T-cell (primary cell): ENCODE measurements at regions not wholly inside any gene's neighbourhood (a gene's known extent, or its start where the extent isn't known, plus 50 kb on each side); places are given as distances from the start of the nearest gene placed in this dataset.

Experiments
- ATAC-seq, 4 experiments: fragments of 200-7000 bp in 3 of 4; fragments of 150-1000 bp in 1 of 4; cut with Tn5 transposase; replicated peaks in 1 of 4; 1 replicate in 3 of 4; 2 replicates in 1 of 4; pipeline ENCODE4 v1.10.0; 2021; ENCODE audit warnings: moderate library complexity in 3 of 4, mild to moderate bottlenecking in 2 of 4, moderate number of reproducible peaks in 1 of 4
- CTCF ChIA-PET, 2 donors: fragments of 300-600 bp; sonication (Branson Sonifier 250); formaldehyde crosslinking; loops; one replicate each; lab custom pipeline; 2022; ENCODE audit warnings: antibody characterized with exemption in 2 of 2; lab: Charles Lee
- POLR2A ChIA-PET, 2 donors: fragments of 300-600 bp; sonication (Branson Sonifier 250); formaldehyde crosslinking; loops; one replicate each; lab custom pipeline; 2022; ENCODE audit warnings: antibody characterized with exemption in 2 of 2; lab: Charles Lee
- DNase-seq, 35 experiments: peaks; one replicate each; pipeline versions ENCODE4 v3.0.0 to v3.0.0-alpha.2; 2013 to 2023
- H3K27ac ChIP-seq: one replicate; pipeline ENCODE4 v1.5.1; 2013; ENCODE audit warnings: low read length
- H3K27me3 ChIP-seq, 2 experiments: replicated peaks in 1 of 2; 1 replicate in 1 of 2; 2 replicates in 1 of 2; pipeline versions ENCODE4 v1.6.1 to v1.7.0; 2013; ENCODE audit warnings: low read length in 1 of 2, mixed read lengths in 1 of 2; ENCODE audit not compliant: control insufficient read depth in 2 of 2, insufficient read depth in 2 of 2; ENCODE audit errors: extremely low read depth in 1 of 2
- H3K36me3 ChIP-seq, 2 donors: 1 replicate in 1 of 2; 2 replicates in 1 of 2; pipeline versions ENCODE4 v1.6.1 to v1.7.0; 2013; ENCODE audit warnings: low read length in 1 of 2; ENCODE audit not compliant: control insufficient read depth in 2 of 2, insufficient read depth in 1 of 2; ENCODE audit errors: extremely low read depth in 1 of 2
- H3K4me1 ChIP-seq, 2 experiments: 1 replicate in 1 of 2; 2 replicates in 1 of 2; pipeline versions ENCODE4 v1.6.1 to v1.7.0; 2013; ENCODE audit warnings: low read length in 2 of 2, mixed read lengths in 1 of 2; ENCODE audit not compliant: insufficient read depth in 2 of 2, control insufficient read depth in 1 of 2; ENCODE audit errors: extremely low read depth in 1 of 2
- H3K4me3 ChIP-seq, 2 donors: 1 replicate in 1 of 2; 2 replicates in 1 of 2; pipeline versions ENCODE4 v1.5.1 to v1.7.0; 2013; ENCODE audit warnings: mild to moderate bottlenecking in 2 of 2, low read length in 1 of 2, moderate library complexity in 1 of 2; ENCODE audit not compliant: control insufficient read depth in 1 of 2; ENCODE audit errors: extremely low read depth in 1 of 2
- H3K9me3 ChIP-seq: 2 replicates; pipeline ENCODE4 v1.7.0; 2013
- H3K27ac Mint-ChIP-seq, 2 donors: one replicate each; pipeline ENCODE4 v1.8.0; 2020 to 2021; ENCODE audit warnings: mild to moderate bottlenecking in 2 of 2, mixed read lengths in 2 of 2
- H3K27me3 Mint-ChIP-seq, 2 donors: one replicate each; pipeline ENCODE4 v1.8.0; 2021 to 2022; ENCODE audit warnings: mixed read lengths in 2 of 2
- H3K36me3 Mint-ChIP-seq: one replicate; pipeline ENCODE4 v1.8.0; 2021; ENCODE audit warnings: mixed read lengths
- H3K4me1 Mint-ChIP-seq, 3 donors: one replicate each; pipeline ENCODE4 v1.8.0; 2020 to 2022; ENCODE audit warnings: mixed read lengths in 3 of 3, mild to moderate bottlenecking in 1 of 3
- H3K4me3 Mint-ChIP-seq, 3 donors: one replicate each; pipeline ENCODE4 v1.8.0; 2020 to 2022; ENCODE audit warnings: mild to moderate bottlenecking in 3 of 3, mixed read lengths in 3 of 3, moderate library complexity in 3 of 3
- H3K9me3 Mint-ChIP-seq, 3 donors: one replicate each; pipeline ENCODE4 v1.8.0; 2020 to 2022; ENCODE audit warnings: mixed read lengths in 3 of 3
- WGBS: methylation state at CpG from one replicate; pipeline ENCODE4 v1.1.5; 2013; ENCODE audit warnings: missing lambda C conversion rate; ENCODE audit not compliant: insufficient coverage; 5-methylcytosine and 5-hydroxymethylcytosine counted together

DNA sequence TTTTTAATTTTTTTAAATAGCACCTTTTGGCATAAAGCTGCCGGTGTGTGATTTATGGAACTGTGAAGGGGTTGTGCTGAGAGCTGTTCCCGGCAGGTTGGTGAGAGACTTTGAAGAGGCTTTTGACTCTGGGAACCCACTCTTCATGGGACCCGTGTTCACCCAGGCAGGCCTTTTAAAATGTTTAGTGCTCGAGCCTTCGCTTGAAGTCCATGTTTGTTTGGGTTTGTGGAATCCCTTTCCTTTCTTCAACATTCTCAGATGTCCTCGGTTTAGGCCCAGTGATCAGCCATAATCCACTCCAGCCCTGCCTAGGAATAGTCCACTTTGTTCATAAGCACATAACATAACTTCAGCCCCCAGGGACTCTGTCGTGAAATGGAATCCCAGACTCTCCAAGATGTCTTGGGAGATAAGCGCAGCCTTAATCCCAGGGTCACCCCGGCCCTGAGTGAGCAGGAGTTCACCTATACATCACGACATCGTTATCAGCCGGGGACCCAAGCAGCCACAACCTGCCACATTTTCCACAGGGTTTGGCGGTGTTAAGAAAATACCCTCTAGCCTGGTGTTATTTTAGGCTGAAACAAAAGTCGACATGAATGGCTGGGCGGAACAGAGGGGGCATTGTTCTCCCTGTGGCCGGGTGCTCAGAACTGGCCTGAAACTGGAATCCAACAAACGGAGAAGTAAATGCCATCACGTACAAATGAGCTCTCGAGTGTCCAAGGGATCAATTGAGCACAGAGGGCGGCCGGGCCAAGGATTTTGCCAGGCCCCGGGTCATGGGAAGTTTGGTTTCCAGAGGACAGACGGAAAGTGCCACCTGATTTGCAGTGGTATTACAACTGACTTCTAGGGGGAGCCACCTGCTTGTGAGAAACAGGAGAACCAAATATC lies 145.7 kb upstream of the IRX3 start:
- Histone ChIP-seq H3K27ac (no peak overlapping the region), H3K4me3 (no peak overlapping the region), H3K9me3 (no peaks in the 10 kb centered on the region), H3K36me3 (no peaks in the 10 kb centered on the region), H3K27me3 (peaks cover 9 to 28% of the 10 kb centered on the region in 2 experiments), H3K4me1 (no peaks in the 10 kb centered on the region)
- Mint-ChIP-seq H3K4me3 (no peak overlapping the region), H3K36me3 (no peaks in the 10 kb centered on the region), H3K27ac (no peak overlapping the region), H3K27me3 (peaks cover 32 to 36% of the 10 kb centered on the region in 2 donors), H3K4me1 (peaks cover 0 to 4% (median 2%) of the 10 kb centered on the region in 3 donors), H3K9me3 (peaks cover 0 to 4% (median 3%) of the 10 kb centered on the region in 3 donors)
- 60% methylated on average over 17 of the region's 23 CpGs for WGBS
- CTCF ChIA-PET: no interaction called here
- DNase-seq (no peak), ATAC-seq (no peak)
- POLR2A ChIA-PET: interaction anchor here in 1 of 2 donors (0.7 kb wide), 1 partner anchor 24 kb away, joined by 3 read pairs; no protein-coding TSS in a partner anchor

DNA sequence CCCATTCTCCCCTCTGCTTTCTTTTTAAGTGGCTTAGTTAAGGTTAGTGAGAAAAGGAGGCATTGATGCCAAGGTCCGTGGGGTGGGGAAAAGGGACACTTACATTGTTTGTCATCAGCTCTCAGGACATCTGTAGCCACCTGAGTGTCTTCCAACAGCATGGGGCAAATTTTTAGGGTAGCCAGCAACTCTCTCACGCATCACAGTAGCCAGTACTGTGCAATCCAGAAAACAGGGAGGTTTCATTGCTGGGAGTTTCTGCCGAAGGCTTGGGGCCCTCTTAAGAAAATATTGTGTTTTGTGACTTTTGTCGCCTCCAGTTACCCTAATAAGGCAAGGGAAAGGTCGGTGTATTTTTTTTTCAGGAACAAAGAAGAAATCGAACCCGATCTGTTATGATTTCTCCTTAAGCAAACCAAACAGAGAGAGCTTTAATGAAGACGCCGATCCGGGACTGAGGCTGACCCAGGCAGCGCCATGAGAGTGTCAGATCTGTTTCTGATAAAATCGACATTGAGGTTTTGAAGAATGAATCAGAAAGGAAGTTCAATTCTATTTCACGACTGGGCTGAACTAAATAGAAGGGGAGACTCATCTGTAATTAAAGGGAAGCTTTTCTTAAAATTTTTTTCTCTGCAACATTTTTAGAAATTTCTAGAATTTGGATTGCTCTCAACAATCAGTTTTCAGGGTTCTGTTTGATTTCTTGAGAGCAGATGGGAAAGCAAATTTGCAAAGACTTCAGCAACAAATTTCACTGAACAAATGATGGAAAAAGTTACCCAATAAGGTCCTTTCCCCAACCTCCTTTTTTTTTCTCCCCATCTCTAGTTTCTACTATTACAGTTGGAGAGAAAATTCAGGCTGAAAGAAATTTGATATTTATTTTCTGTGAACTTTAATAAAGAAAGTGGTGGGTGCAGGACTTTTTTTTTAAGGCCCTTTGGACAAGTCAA lies 144.7 kb upstream of the IRX3 start:
- ChIA-PET POLR2A (interaction anchor here in 1 of 2 donors (0.7 kb wide), 1 partner anchor 25 kb away, joined by 3 read pairs; no protein-coding TSS in a partner anchor), CTCF (no interaction called here)
- no peak for ATAC-seq
- peaks cover 9 to 31% of the 10 kb centered on the region in 2 experiments for H3K27me3 ChIP-seq
- H3K4me1 ChIP-seq: no peaks in the 10 kb centered on the region
- H3K36me3 Mint-ChIP-seq: no peaks in the 10 kb centered on the region
- H3K27me3 Mint-ChIP-seq: peaks cover 40 to 44% of the 10 kb centered on the region in 2 donors
- peaks cover 0 to 4% (median 2%) of the 10 kb centered on the region in 3 donors for H3K4me1 Mint-ChIP-seq
- H3K27ac Mint-ChIP-seq: no peak overlapping the region
- no peak overlapping the region for H3K4me3 ChIP-seq
- H3K9me3 ChIP-seq: no peaks in the 10 kb centered on the region
- WGBS: 40% methylated on average over 6 of the region's 13 CpGs
- no peak for DNase-seq
- H3K36me3 ChIP-seq: no peaks in the 10 kb centered on the region
- H3K27ac ChIP-seq: no peak overlapping the region
- peaks cover 0 to 4% (median 3%) of the 10 kb centered on the region in 3 donors for H3K9me3 Mint-ChIP-seq
- no peak overlapping the region for H3K4me3 Mint-ChIP-seq

GRCh38 chr16:54430491-54431030 lies 144.0 kb upstream of the IRX3 start:
- H3K27me3 ChIP-seq: peaks cover 9 to 31% of the 10 kb centered on the region in 2 experiments
- no peak overlapping the region for H3K4me3 Mint-ChIP-seq
- no peak overlapping the region for H3K27ac ChIP-seq
- no peak overlapping the region for H3K4me3 ChIP-seq
- H3K36me3 Mint-ChIP-seq: no peaks in the 10 kb centered on the region
- H3K9me3 Mint-ChIP-seq: peaks cover 0 to 4% (median 3%) of the 10 kb centered on the region in 3 donors
- ChIA-PET POLR2A (no interaction called here), CTCF (no interaction called here)
- no peak for DNase-seq
- 7% methylated on average over 10 of the region's 15 CpGs for WGBS
- no peaks in the 10 kb centered on the region for H3K9me3 ChIP-seq
- peaks cover 0 to 4% (median 2%) of the 10 kb centered on the region in 3 donors for H3K4me1 Mint-ChIP-seq
- H3K27ac Mint-ChIP-seq: no peak overlapping the region
- H3K4me1 ChIP-seq: no peaks in the 10 kb centered on the region
- no peaks in the 10 kb centered on the region for H3K36me3 ChIP-seq
- H3K27me3 Mint-ChIP-seq: peaks cover 45 to 46% of the 10 kb centered on the region in 2 donors
- ATAC-seq: no peak

- Mint-ChIP-seq H3K27me3 (peaks cover 42 to 50% of the 10 kb centered on the region in 2 donors), H3K4me3 (no peak overlapping the region), H3K9me3 (peaks cover 0 to 4% (median 3%) of the 10 kb centered on the region in 3 donors), H3K36me3 (no peaks in the 10 kb centered on the region), H3K27ac (no peak overlapping the region), H3K4me1 (peaks cover 0 to 4% (median 2%) of the 10 kb centered on the region in 3 donors)
- Histone ChIP-seq H3K4me3 (no peak overlapping the region), H3K9me3 (no peaks in the 10 kb centered on the region), H3K36me3 (no peaks in the 10 kb centered on the region), H3K27ac (no peak overlapping the region), H3K4me1 (no peaks in the 10 kb centered on the region), H3K27me3 (peaks cover 7 to 35% of the 10 kb centered on the region in 2 experiments)
- ChIA-PET CTCF (no interaction called here), POLR2A (no interaction called here)
- no peak for ATAC-seq
- DNase-seq: no peak
- WGBS: 60% methylated on average over 1 of the region's 4 CpGs
Measured at GRCh38 chr16:54429029-54429428, 142.4 kb upstream of the IRX3 start.

GRCh38 chr16:54426553-54426849 lies 139.9 kb upstream of the IRX3 start:
- Histone ChIP-seq H3K27ac (no peak overlapping the region), H3K4me1 (no peaks in the 10 kb centered on the region), H3K4me3 (no peak overlapping the region), H3K27me3 (peaks cover 4 to 26% of the 10 kb centered on the region in 2 experiments), H3K9me3 (no peaks in the 10 kb centered on the region), H3K36me3 (no peaks in the 10 kb centered on the region)
- ChIA-PET POLR2A (interaction anchor here in 1 of 2 donors (0.6 kb wide), 1 partner anchor 37 kb away, joined by 3 read pairs; no protein-coding TSS in a partner anchor), CTCF (no interaction called here)
- no peak for DNase-seq
- Mint-ChIP-seq H3K27ac (no peak overlapping the region), H3K4me3 (no peak overlapping the region), H3K4me1 (peaks cover 0 to 4% (median 2%) of the 10 kb centered on the region in 3 donors), H3K9me3 (peaks cover 0 to 4% (median 3%) of the 10 kb centered on the region in 3 donors), H3K36me3 (no peaks in the 10 kb centered on the region), H3K27me3 (peaks cover 34 to 39% of the 10 kb centered on the region in 2 donors)
- ATAC-seq: no peak
- WGBS: 67% methylated on average over 3 of the region's 4 CpGs
